Spleen (tissue), 11 donors: ENCODE measurements at regions not wholly inside any gene's neighbourhood (a gene's known extent, or its start where the extent isn't known, plus 50 kb on each side); places are given as distances from the start of the nearest gene placed in this dataset.
"Not testable (repeated sequence)": the region's sequence is repeated elsewhere in the genome, so short reads cannot be mapped to it uniquely, and the experiment has no call there.

ENCODE experiments used
- DNase-seq: peaks from one replicate; pipeline ENCODE4 v3.0.0-alpha.2; 2020
- H3K27ac ChIP-seq, 8 donors: fragments of 200-600 bp; sonication (generic) in 7 of 8; 1 replicate in 4 of 8; 2 replicates in 4 of 8; pipeline versions ENCODE4 v1.5.0 to v1.8.0; 2016 to 2021; ENCODE audit warnings: inconsistent platforms in 4 of 8, mild to moderate bottlenecking in 4 of 8, moderate library complexity in 1 of 8
- H3K27me3 ChIP-seq, 7 donors: fragments of 200-600 bp; sonication (generic) in 6 of 7; replicated peaks in 1 of 7; 1 replicate in 4 of 7; 2 replicates in 3 of 7; pipeline versions ENCODE4 v1.5.0 to v1.8.0; 2016 to 2021; ENCODE audit warnings: inconsistent platforms in 3 of 7, mild to moderate bottlenecking in 1 of 7
- H3K36me3 ChIP-seq, 6 donors: fragments of 200-600 bp; sonication (generic) in 5 of 6; 1 replicate in 4 of 6; 2 replicates in 2 of 6; pipeline versions ENCODE4 v1.5.0 to v1.8.0; 2016 to 2021; ENCODE audit warnings: inconsistent platforms in 2 of 6
- H3K4me1 ChIP-seq, 6 donors: fragments of 200-600 bp; sonication (generic) in 5 of 6; 1 replicate in 3 of 6; 2 replicates in 3 of 6; pipeline versions ENCODE4 v1.5.0 to v1.8.0; 2016 to 2021; ENCODE audit warnings: inconsistent platforms in 3 of 6
- H3K4me3 ChIP-seq, 8 donors: fragments of 200-600 bp; sonication (generic) in 7 of 8; 1 replicate in 4 of 8; 2 replicates in 4 of 8; pipeline versions ENCODE4 v1.5.0 to v1.8.0; 2016 to 2021; ENCODE audit warnings: inconsistent platforms in 4 of 8, mild to moderate bottlenecking in 4 of 8, moderate library complexity in 2 of 8
- H3K9me3 ChIP-seq, 8 donors: fragments of 200-600 bp; sonication (generic) in 7 of 8; 1 replicate in 4 of 8; 2 replicates in 4 of 8; pipeline versions ENCODE4 v1.5.0 to v1.8.0; 2016 to 2021; ENCODE audit warnings: inconsistent platforms in 4 of 8
- CTCF ChIP-seq, 11 experiments: fragments of 200-600 bp in 7 of 11; fragments of 450-650 bp in 4 of 11; sonication (generic) in 4 of 11; IDR thresholded peaks in 8 of 11; conservative IDR thresholded peaks in 3 of 11; 1 replicate in 7 of 11; 2 replicates in 4 of 11; pipeline versions ENCODE4 v1.4.0 to v1.8.0; 2016 to 2021; ENCODE audit warnings: antibody characterized with exemption in 11 of 11, inconsistent platforms in 4 of 11, mild to moderate bottlenecking in 1 of 11
- POLR2A ChIP-seq, 3 donors: fragments of 450-650 bp; IDR thresholded peaks; one replicate each; pipeline ENCODE4 v1.5.1; 2017; ENCODE audit warnings: antibody characterized with exemption in 3 of 3, mild to moderate bottlenecking in 1 of 3
- POLR2AphosphoS5 ChIP-seq, 3 donors: sonication (generic); formaldehyde crosslinking; IDR thresholded peaks; one replicate each; pipeline ENCODE4 v1.5.1; 2017; ENCODE audit warnings: antibody characterized with exemption in 3 of 3
- WGBS, 5 donors: extraction: QIAGEN DNeasy Blood & Tissue Kit in 3 of 5; methylation state at CpG; one replicate each; pipeline versions ENCODE4 v1.1.5 to v1.1.7; 2013 to 2018; 5-methylcytosine and 5-hydroxymethylcytosine counted together
- intact Hi-C: fragments of 100-400 bp; cut with DNase I; formaldehyde crosslinking; loops from one replicate; pipeline ENCODE4 v1.15.0; 2023; ENCODE audit warnings: low total_unique reads
- donor health status: healthy with polysubstance abuse.
- donor health status: DM: no; HTN: no; CAD: no; lungs with moderate emphysema.
- donor health status: DM: no; HTN: no; CAD: no.
- donor health status: Bipolar disorder and iron deficiency.
- donor health status: healthy.
- donor health status: DM: no; HTN: no; CAD: no.
- donor health status: DM: yes; HTN: yes; CAD: no.

GRCh38 chr5:97281257-97281656 is 98.2 kb upstream of the RIOK2 start:
- DNase-seq: peak; percentile 10
- no peak overlapping the region for H3K4me3 ChIP-seq
- intact Hi-C loops: no loop called here
- TF ChIP-seq CTCF (IDR thresholded peaks at IDR 0.05 in 8 of 11, conservative IDR thresholded peaks at IDR 0.05 in 3 of 11) (no peak), POLR2AphosphoS5 (IDR thresholded peaks at IDR 0.05) (no peak), POLR2A (IDR thresholded peaks at IDR 0.05) (no peak)
- WGBS, 5 donors: 89 to 97% (median 89%) methylated on average over 7 of the region's 7 CpGs
- H3K36me3 ChIP-seq: no peaks in the 10 kb centered on the region
- no peaks in the 10 kb centered on the region for H3K27me3 ChIP-seq
- H3K4me1 ChIP-seq: no peaks in the 10 kb centered on the region
- no peak overlapping the region for H3K27ac ChIP-seq
- H3K9me3 ChIP-seq: peaks cover 0 to 28% (median 16%) of the 10 kb centered on the region in 8 donors

- H3K9me3 ChIP-seq: peaks cover 0 to 8% (median 0%) of the 10 kb centered on the region in 8 donors
- H3K4me3 ChIP-seq: no peak overlapping the region
- intact Hi-C loops: no loop called here
- H3K36me3 ChIP-seq: no peaks in the 10 kb centered on the region
- no peaks in the 10 kb centered on the region for H3K4me1 ChIP-seq
- TF ChIP-seq POLR2AphosphoS5 (IDR thresholded peaks at IDR 0.05): no peak
- peak in 7 of 11 experiments; percentile 8 to 36 (median 21) for TF ChIP-seq CTCF (IDR thresholded peaks at IDR 0.05 in 8 of 11, conservative IDR thresholded peaks at IDR 0.05 in 3 of 11)
- DNase-seq: no peak
- H3K27me3 ChIP-seq: no peaks in the 10 kb centered on the region
- no peak overlapping the region for H3K27ac ChIP-seq
- 18 to 29% (median 28%) methylated on average over 5 of the region's 5 CpGs for WGBS, 5 donors
These were observed 114.1 kb upstream of the RIOK2 start for GRCh38 chr5:97297063-97297703.

GRCh38 chr5:97297704-97298091 is 114.7 kb upstream of the RIOK2 start:
- Histone ChIP-seq H3K4me1 (no peaks in the 10 kb centered on the region), H3K4me3 (no peak overlapping the region), H3K9me3 (peaks cover 0 to 8% (median 0%) of the 10 kb centered on the region in 8 donors), H3K27ac (no peak overlapping the region), H3K36me3 (no peaks in the 10 kb centered on the region), H3K27me3 (no peaks in the 10 kb centered on the region)
- intact Hi-C loops: no loop called here
- no peak for DNase-seq
- TF ChIP-seq POLR2A (IDR thresholded peaks at IDR 0.05): no peak
- no peak for TF ChIP-seq POLR2AphosphoS5 (IDR thresholded peaks at IDR 0.05)

GRCh38 chr5:97301181-97301580 is 118.1 kb upstream of the RIOK2 start:
- H3K27ac ChIP-seq, H3K36me3 ChIP-seq, H3K9me3 ChIP-seq, intact Hi-C loops, H3K4me1 ChIP-seq, H3K27me3 ChIP-seq, H3K4me3 ChIP-seq, DNase-seq: not testable (repeated sequence)
- WGBS, 5 donors: 88 to 96% (median 91%) methylated on average over 5 to 16 of the region's 16 CpGs; no CpG with 5 or more reads in 1 of the 5 donors

GRCh38 chr5:97338729-97339128 is 155.7 kb upstream of the RIOK2 start:
- WGBS, 5 donors: 80 to 91% (median 88%) methylated on average over 1 of the region's 1 CpG
- H3K4me3 ChIP-seq: no peak overlapping the region
- no peaks in the 10 kb centered on the region for H3K36me3 ChIP-seq

More at GRCh38 chr5:97338729-97339128, 155.7 kb upstream of the RIOK2 start:
- DNase-seq: no peak
- H3K27me3 ChIP-seq: no peaks in the 10 kb centered on the region
- H3K9me3 ChIP-seq: peaks cover 0 to 41% (median 22%) of the 10 kb centered on the region in 8 donors
- intact Hi-C loops: no loop called here
- no peak for TF ChIP-seq POLR2AphosphoS5 (IDR thresholded peaks at IDR 0.05)
- no peak for TF ChIP-seq CTCF (IDR thresholded peaks at IDR 0.05 in 8 of 11, conservative IDR thresholded peaks at IDR 0.05 in 3 of 11)
- TF ChIP-seq POLR2A (IDR thresholded peaks at IDR 0.05): no peak
- H3K27ac ChIP-seq: no peak overlapping the region
- no peaks in the 10 kb centered on the region for H3K4me1 ChIP-seq
